Caki2 (cell line): ENCODE measurements at regions not wholly inside any gene's neighbourhood (a gene's known extent, or its start where the extent isn't known, plus 50 kb on each side); places are given as distances from the start of the nearest gene placed in this dataset.
"Not testable (repeated sequence)": the region's sequence is repeated elsewhere in the genome, so short reads cannot be mapped to it uniquely, and the experiment has no call there.

Experiments used
- DNase-seq: peaks from one replicate; pipeline ENCODE4 v3.0.0-alpha.2; 2015; ENCODE audit warnings: low read depth
- in situ Hi-C: cut with HindIII; loops from 2 replicates; pipeline ENCODE4 v1.10.0; 2016; ENCODE audit warnings: low sequenced_read_pairs, low pct_unique_long_range_greater_than_20kb, mixed read lengths

GRCh38 chr2:142827170-142827569, 50.3 kb upstream of the KYNU start:
- DNase-seq: no peak
- in situ Hi-C loops: no loop called here

- DNase-seq: no peak
- in situ Hi-C loops: no loop called here
These were observed 51.6 kb upstream of the KYNU start for GRCh38 chr2:142825861-142826260.

GRCh38 chr2:142824756-142825155, 52.7 kb upstream of the KYNU start:
- in situ Hi-C loops: no loop called here
- DNase-seq: no peak

GRCh38 chr2:142822190-142822589, 55.3 kb upstream of the KYNU start:
- in situ Hi-C loops: no loop called here
- no peak for DNase-seq

GRCh38 chr2:142819411-142819810, 58.1 kb upstream of the KYNU start:
- in situ Hi-C loops: no loop called here
- no peak for DNase-seq

GRCh38 chr2:142815375-142815774, 62.1 kb upstream of the KYNU start:
- in situ Hi-C loops: no loop called here
- no peak for DNase-seq

GRCh38 chr2:142813830-142814829, 63.3 kb upstream of the KYNU start:
- in situ Hi-C loops: no loop called here
- no peak for DNase-seq

GRCh38 chr2:142811644-142812043, 65.8 kb upstream of the KYNU start:
- in situ Hi-C loops, DNase-seq: not testable (repeated sequence)

GRCh38 chr2:142805244-142805643, 72.2 kb upstream of the KYNU start:
- no peak for DNase-seq
- in situ Hi-C loops: no loop called here

- DNase-seq: no peak
- in situ Hi-C loops: no loop called here
These were observed 74.3 kb upstream of the KYNU start for GRCh38 chr2:142803158-142803557.

- in situ Hi-C loops: no loop called here
- no peak for DNase-seq
These were observed 80.9 kb upstream of the KYNU start for GRCh38 chr2:142796588-142796987.

GRCh38 chr2:142796161-142796560, 81.3 kb upstream of the KYNU start:
- in situ Hi-C loops: no loop called here
- no peak for DNase-seq

GRCh38 chr2:142794850-142795249, 82.6 kb upstream of the KYNU start:
- no peak for DNase-seq
- in situ Hi-C loops: no loop called here

GRCh38 chr2:142792328-142792727, 85.1 kb upstream of the KYNU start:
- in situ Hi-C loops, DNase-seq: not testable (repeated sequence)

- in situ Hi-C loops: no loop called here
These were observed 86.1 kb upstream of the KYNU start for GRCh38 chr2:142791335-142791734.

GRCh38 chr2:142786918-142787702, 90.4 kb upstream of the KYNU start:
- in situ Hi-C loops: no loop called here
- DNase-seq: no peak

More at GRCh38 chr2:142791335-142791734, 86.1 kb upstream of the KYNU start:
- no peak for DNase-seq

- DNase-seq: no peak
- in situ Hi-C loops: no loop called here
These were observed 94.5 kb upstream of the KYNU start for GRCh38 chr2:142782942-142783443.

GRCh38 chr2:142781146-142781545, 96.3 kb upstream of the KYNU start:
- no peak for DNase-seq
- in situ Hi-C loops: no loop called here

- no peak for DNase-seq
- in situ Hi-C loops: no loop called here
These were observed 99.2 kb upstream of the KYNU start for GRCh38 chr2:142778289-142778688.
